Mucosa of descending colon (tissue), 3 donors: ENCODE measurements at regions not wholly inside any gene's neighbourhood (a gene's known extent, or its start where the extent isn't known, plus 50 kb on each side); places are given as distances from the start of the nearest gene placed in this dataset.
"Not testable (repeated sequence)": the region's sequence is repeated elsewhere in the genome, so short reads cannot be mapped to it uniquely, and the experiment has no call there.

Experiments used
- ATAC-seq: fragments of 200-7000 bp; cut with Tn5 transposase; one replicate; pipeline ENCODE4 v1.9.1; 2020; ENCODE audit warnings: mild to moderate bottlenecking, moderate library complexity
- DNase-seq, 3 donors: peaks; one replicate each; pipeline ENCODE4 v3.0.0-alpha.2; 2020
- H3K36me3 ChIP-seq: fragments of 200-600 bp; one replicate; pipeline ENCODE4 v1.8.0; 2021; ENCODE audit warnings: low read depth, mild to moderate bottlenecking
- H3K4me1 ChIP-seq: fragments of 200-600 bp; one replicate; pipeline ENCODE4 v1.8.0; 2021; ENCODE audit warnings: low read depth, mild to moderate bottlenecking
- H3K4me3 ChIP-seq: fragments of 200-600 bp; one replicate; pipeline ENCODE4 v1.8.0; 2021; ENCODE audit warnings: mild to moderate bottlenecking
- H3K9me3 ChIP-seq: fragments of 200-600 bp; one replicate; pipeline ENCODE4 v1.8.0; 2021; ENCODE audit warnings: mild to moderate bottlenecking
- CTCF ChIP-seq: fragments of 200-600 bp; IDR thresholded peaks from one replicate; pipeline ENCODE4 v1.8.0; 2022; ENCODE audit warnings: antibody characterized with exemption, mild to moderate bottlenecking
- intact Hi-C, 2 donors: fragments of 100-400 bp; cut with DNase I in 1 of 2; cut with micrococcal nuclease in 1 of 2; formaldehyde crosslinking; loops; one replicate each; pipeline versions ENCODE4 v1.11.0 to v1.11.1; 2022; cut with DNase I, micrococcal nuclease
- donor health status: DM: no; HTN: no; CAD: no; lungs with moderate emphysema.
- donor health status: DM: no; HTN: no; CAD: no.
- donor health status: DM: no; HTN: yes; CAD: no.

DNA sequence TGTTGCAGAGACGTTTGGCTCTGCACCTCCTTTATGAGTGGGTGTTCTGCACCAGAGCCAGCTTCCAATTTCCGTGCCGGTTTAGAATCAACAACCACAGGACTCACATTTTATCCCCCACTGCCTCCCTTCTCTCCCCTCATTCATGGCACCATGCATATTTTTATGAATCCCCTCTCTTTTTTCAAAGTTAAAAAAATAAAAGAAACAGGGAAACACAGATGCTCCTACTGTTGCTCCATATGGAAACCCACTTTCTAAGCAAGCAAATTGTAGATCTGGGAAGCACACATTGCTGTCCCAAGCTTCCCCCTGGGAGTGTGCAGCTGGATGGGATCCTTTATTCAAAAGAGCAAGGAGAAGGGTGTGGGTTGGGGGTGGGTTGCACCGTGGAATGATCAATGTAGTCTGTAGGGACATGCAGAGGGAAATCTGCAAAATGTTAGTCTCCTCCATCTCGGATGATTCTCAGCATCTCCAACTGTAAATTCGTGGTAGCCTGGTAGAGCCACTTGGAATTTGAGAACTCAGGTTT is 410.0 kb upstream of the ADAMTSL1 start:
- intact Hi-C loops = no loop called here
- H3K36me3 ChIP-seq = no peaks in the 10 kb centered on the region
- no peak for ATAC-seq
- no peak for DNase-seq
- peaks cover 9% of the 10 kb centered on the region for H3K4me1 ChIP-seq
- no peaks in the 10 kb centered on the region for H3K9me3 ChIP-seq
- TF ChIP-seq CTCF = no peak
- no peak overlapping the region for H3K4me3 ChIP-seq

DNA sequence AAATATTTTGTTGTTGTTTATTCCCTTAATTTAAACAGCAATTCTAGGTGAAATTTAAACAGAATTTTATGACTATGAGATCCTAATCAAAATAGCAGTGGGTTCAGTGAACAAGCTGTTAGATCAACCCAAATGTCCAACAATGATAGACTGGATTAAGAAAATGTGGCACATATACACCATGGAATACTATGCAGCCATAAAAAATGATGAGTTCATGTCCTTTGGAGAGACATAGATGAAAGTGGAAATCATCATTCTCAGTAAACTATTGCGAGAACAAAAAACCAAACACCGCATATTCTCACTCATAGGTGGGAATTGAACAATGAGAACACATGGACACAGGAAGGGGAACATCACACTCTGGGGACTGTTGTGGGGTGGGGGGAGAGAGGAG is 407.3 kb upstream of the ADAMTSL1 start:
- intact Hi-C loops, H3K9me3 ChIP-seq, ATAC-seq, H3K36me3 ChIP-seq, DNase-seq, H3K4me1 ChIP-seq, H3K4me3 ChIP-seq: not testable (repeated sequence)

DNA sequence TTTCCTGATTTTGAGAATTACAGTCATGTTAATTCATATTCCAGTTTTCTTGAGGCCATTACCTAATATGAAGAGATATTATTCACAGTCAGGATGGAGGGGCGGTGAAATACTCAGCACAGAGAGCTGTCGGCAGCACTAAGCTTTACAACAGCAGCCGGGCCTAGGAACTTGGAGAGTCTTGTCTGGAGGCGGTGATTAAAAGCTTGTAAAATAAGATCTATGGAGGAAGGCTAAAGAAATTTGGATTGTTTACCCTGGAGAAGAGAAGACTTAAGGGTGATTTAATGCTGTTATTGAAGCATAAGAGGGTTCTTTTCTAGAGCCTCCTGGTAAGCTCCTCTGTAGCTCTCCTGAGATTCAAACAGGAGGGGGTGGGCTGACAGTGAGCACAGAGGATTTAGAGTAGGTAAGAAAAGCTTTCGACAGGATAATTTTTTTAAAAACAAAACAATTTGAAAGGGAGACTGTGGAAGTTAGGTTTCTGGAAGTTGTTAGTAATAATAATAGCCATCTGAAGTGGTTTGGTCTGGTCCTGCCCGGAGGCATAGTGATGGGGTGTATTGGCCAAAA is 406.3 kb upstream of the ADAMTSL1 start:
- H3K4me3 ChIP-seq = no peak overlapping the region
- intact Hi-C loops = no loop called here

GRCh38 chr9:18068900-18069299 is 405.1 kb upstream of the ADAMTSL1 start:
- no peak for ATAC-seq
- no peaks in the 10 kb centered on the region for H3K36me3 ChIP-seq

More for the DNA sequence above, 406.3 kb upstream of the ADAMTSL1 start:
- Histone ChIP-seq H3K9me3 (no peaks in the 10 kb centered on the region), H3K4me1 (peaks cover 2% of the 10 kb centered on the region), H3K36me3 (no peaks in the 10 kb centered on the region)
- no peak for TF ChIP-seq CTCF
- ATAC-seq (peak; percentile 36), DNase-seq (no peak)

GRCh38 chr9:18071651-18072060 is 402.3 kb upstream of the ADAMTSL1 start:
- no peak overlapping the region for H3K4me3 ChIP-seq
- no peak for TF ChIP-seq CTCF
- H3K9me3 ChIP-seq = no peaks in the 10 kb centered on the region
- ATAC-seq = no peak
- H3K36me3 ChIP-seq = no peaks in the 10 kb centered on the region
- intact Hi-C loops = loop anchor here in 1 of 2 donors (10.0 kb wide), 1 partner anchor 133 kb away; no protein-coding TSS in a partner anchor
- DNase-seq = no peak
- H3K4me1 ChIP-seq = peaks cover 23% of the 10 kb centered on the region

More at GRCh38 chr9:18068900-18069299, 405.1 kb upstream of the ADAMTSL1 start:
- TF ChIP-seq CTCF = no peak
- Histone ChIP-seq H3K4me3 (no peak overlapping the region), H3K4me1 (peaks cover 5% of the 10 kb centered on the region), H3K9me3 (no peaks in the 10 kb centered on the region)
- intact Hi-C loops = no loop called here
- no peak for DNase-seq

DNA sequence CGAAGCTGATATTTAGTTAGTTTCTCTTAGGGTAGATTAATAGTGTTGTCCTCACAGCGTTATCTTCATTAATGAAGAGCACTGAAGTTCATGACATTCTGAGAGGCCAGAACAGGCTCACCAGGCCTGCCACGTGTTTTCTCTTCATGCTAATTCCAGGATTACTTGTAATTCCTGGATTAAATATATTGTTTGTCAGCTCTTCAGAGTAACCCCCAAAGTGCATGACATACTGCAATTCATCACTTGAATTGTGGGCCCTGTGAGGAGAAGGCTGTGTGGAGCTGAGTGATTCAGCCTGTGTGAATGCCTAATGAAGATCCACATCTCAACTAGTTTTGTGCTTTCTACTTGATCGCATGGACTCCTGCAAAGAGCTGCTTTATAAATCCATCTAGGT is 401.0 kb upstream of the ADAMTSL1 start:
- no peak overlapping the region for H3K4me3 ChIP-seq
- ATAC-seq (no peak), DNase-seq (no peak)
- TF ChIP-seq CTCF = no peak
- H3K9me3 ChIP-seq = no peaks in the 10 kb centered on the region
- intact Hi-C loops = loop anchor here in 1 of 2 donors (10.0 kb wide), 1 partner anchor 132 kb away; no protein-coding TSS in a partner anchor
- H3K36me3 ChIP-seq = no peaks in the 10 kb centered on the region
- peaks cover 20% of the 10 kb centered on the region for H3K4me1 ChIP-seq
